CD4-positive, alpha-beta T cell treated with Interleukin-6 at 100 ng/mL for 8 hours (primary cell): ENCODE measurements at regions not wholly inside any gene's neighbourhood (a gene's known extent, or its start where the extent isn't known, plus 50 kb on each side); places are given as distances from the start of the nearest gene placed in this dataset.

Experiments used
- DNase-seq: peaks from one replicate; pipeline ENCODE4 v3.0.0-alpha.2; 2020; ENCODE audit warnings: mixed read lengths, low spot score

DNA sequence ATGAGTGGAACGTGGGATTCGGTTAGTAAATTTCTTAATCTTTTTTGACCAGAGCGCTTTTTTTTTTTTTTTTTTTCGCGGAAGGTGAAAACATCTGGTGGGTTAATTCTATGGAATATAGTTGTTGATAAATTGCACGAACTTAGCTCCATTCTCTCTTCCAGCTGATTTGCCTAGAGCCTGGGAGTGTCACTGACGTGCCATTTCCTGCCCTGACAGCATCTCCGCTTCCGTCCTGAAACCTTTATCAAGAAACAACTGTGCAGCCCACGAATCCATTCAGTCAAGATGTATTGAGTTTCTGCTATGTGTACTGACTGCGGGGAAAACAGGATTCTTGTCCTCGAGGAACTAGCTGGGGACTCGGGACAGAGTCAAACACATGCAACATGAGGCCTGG is 59.5 kb upstream of the TGM3 start:
- no peak for DNase-seq

DNA sequence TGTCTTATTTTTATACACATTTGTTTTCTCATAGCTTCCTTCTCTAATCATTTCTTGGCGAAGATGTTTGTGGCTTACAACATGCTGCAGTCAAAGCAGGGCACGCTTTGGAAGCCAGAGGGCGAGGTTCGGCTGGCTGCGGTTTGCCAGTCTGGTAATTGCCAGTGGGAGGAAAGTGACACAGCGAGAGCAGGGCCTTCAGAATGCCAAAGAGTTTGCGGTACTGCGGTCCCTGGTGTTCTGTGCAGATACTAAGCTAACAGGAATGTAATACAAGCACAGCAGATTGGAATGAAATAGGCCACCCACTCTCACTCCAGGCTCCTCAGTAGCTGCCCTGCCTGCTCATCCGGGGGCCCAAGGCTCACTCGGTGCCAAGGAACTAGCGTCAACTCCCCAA is 58.7 kb upstream of the TGM3 start:
- no peak for DNase-seq

DNA sequence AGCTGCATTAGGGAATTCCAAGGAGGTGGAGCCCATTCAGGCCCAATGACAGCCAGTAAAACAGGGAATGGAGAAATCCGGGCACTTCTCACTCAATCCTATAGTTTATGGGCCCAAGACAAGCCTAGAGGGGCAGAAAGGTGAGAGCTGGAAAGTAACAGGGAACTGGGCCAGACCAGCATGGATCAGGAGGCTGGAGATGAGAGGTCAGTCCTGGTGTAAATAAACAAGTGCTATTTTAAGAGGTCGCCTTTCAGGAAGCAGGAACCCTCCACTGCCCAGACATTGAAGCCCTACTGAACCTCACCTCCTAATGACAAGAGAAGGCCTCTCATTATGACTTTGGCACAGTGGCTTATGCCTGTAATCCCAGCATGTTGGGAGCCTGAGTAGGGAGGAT is 57.2 kb upstream of the TGM3 start:
- DNase-seq, result no peak

- DNase-seq, result no peak
Observed at GRCh38 chr20:2240835-2241234, 55.0 kb upstream of the TGM3 start.

GRCh38 chr20:2242678-2243077 is 53.1 kb upstream of the TGM3 start:
- DNase-seq, result no peak

GRCh38 chr20:2244523-2244922 is 51.3 kb upstream of the TGM3 start:
- no peak for DNase-seq

DNA sequence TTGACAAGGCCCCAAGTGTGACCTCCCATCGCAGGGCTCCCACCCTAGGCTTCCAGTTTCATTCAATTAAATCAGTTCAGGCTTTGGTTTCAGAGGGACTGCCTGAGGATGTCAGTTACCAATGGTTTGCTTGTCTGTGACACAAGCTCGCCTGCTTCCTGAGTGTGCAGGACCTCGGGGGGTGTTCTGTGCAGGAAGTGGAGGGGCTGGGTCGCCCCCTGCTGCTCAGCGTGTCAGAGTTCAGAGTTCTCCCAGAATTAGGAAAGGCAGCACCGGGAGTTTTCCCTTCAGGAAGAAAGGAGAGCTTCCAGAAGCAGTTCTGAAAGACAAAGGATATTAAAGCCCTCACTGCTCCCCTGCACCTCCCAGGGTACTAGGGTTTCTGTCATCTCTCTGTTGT is 50.8 kb upstream of the TGM3 start:
- no peak for DNase-seq

DNA sequence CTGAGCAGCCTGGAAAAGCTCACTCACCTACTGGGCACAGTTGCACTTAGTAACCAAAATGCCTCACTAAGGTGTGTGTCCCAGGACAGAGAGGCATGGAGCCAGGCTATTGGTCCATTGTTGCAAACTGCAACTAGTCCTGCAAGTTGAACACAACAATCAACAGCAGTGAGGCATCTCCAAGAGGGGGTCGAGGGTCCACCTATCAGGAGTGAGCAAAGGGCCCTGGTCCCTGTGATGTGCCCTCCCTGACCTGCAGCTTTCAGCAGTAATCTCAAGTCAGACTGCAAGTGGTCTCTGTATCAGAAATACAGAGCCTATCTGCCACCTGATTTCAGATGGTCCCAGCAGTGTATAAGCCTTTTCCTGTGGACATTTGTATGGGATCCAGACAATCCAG is 50.2 kb upstream of the TGM3 start:
- no peak for DNase-seq
